Ovary (tissue), 3 donors: ENCODE measurements at regions not wholly inside any gene's neighbourhood (a gene's known extent, or its start where the extent isn't known, plus 50 kb on each side); places are given as distances from the start of the nearest gene placed in this dataset.

Experiments
- CTCF ChIP-seq, 3 donors: fragments of 450-650 bp in 2 of 3; fragments of 200-600 bp in 1 of 3; IDR thresholded peaks; one replicate each; pipeline versions ENCODE4 v1.5.1 to v1.8.0; 2016 to 2022; ENCODE audit warnings: antibody characterized with exemption in 3 of 3, mild to moderate bottlenecking in 1 of 3
- EP300 ChIP-seq: sonication (generic); formaldehyde crosslinking; IDR thresholded peaks from one replicate; pipeline ENCODE4 v1.6.1; 2017; ENCODE audit warnings: antibody characterized with exemption
- POLR2A ChIP-seq: fragments of 450-650 bp; IDR thresholded peaks from one replicate; pipeline ENCODE4 v1.6.1; 2017; ENCODE audit warnings: antibody characterized with exemption, mild to moderate bottlenecking, moderate library complexity
- donor health status: DM: no; HTN: no; CAD: no.

GRCh38 chr1:99396389-99396788 lies 132.1 kb downstream of the PLPPR4 start:
- TF ChIP-seq CTCF (IDR thresholded peaks at IDR 0.05) (no peak), POLR2A (no peak), EP300 (no peak)
